Neural cell (in vitro differentiated cells): ENCODE measurements at regions not wholly inside any gene's neighbourhood (a gene's known extent, or its start where the extent isn't known, plus 50 kb on each side); places are given as distances from the start of the nearest gene placed in this dataset.

Experiments used
- MXI1 ChIP-seq: fragments of 450-650 bp; conservative IDR thresholded peaks from 2 replicates; pipeline ENCODE4 v1.6.1; 2014; ENCODE audit warnings: antibody characterized with exemption, mild to moderate bottlenecking; ENCODE audit not compliant: poor library complexity, severe bottlenecking
- TAF1 ChIP-seq: IDR thresholded peaks from 2 replicates; pipeline ENCODE4 v1.6.1; 2012; ENCODE audit warnings: low read depth
- TF ChIP-seq, protein P1 (sequence below): fragments of 450-650 bp; IDR thresholded peaks from 2 replicates; pipeline ENCODE4 v1.5.1; 2014; ENCODE audit warnings: antibody characterized with exemption, mild to moderate bottlenecking, moderate library complexity; ENCODE audit not compliant: poor library complexity, severe bottlenecking

- TF ChIP-seq, protein P1, sequence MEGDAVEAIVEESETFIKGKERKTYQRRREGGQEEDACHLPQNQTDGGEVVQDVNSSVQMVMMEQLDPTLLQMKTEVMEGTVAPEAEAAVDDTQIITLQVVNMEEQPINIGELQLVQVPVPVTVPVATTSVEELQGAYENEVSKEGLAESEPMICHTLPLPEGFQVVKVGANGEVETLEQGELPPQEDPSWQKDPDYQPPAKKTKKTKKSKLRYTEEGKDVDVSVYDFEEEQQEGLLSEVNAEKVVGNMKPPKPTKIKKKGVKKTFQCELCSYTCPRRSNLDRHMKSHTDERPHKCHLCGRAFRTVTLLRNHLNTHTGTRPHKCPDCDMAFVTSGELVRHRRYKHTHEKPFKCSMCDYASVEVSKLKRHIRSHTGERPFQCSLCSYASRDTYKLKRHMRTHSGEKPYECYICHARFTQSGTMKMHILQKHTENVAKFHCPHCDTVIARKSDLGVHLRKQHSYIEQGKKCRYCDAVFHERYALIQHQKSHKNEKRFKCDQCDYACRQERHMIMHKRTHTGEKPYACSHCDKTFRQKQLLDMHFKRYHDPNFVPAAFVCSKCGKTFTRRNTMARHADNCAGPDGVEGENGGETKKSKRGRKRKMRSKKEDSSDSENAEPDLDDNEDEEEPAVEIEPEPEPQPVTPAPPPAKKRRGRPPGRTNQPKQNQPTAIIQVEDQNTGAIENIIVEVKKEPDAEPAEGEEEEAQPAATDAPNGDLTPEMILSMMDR = no peak
- no peak for TF ChIP-seq MXI1
- no peak for TF ChIP-seq TAF1
These were observed 206.1 kb upstream of the GADL1 start for GRCh38 chr3:31100519-31100918.
